ENCODE measurements at regions not wholly inside any gene's neighbourhood (a gene's known extent, or its start where the extent isn't known, plus 50 kb on each side); places are given as distances from the start of the nearest gene placed in this dataset.

DNA sequence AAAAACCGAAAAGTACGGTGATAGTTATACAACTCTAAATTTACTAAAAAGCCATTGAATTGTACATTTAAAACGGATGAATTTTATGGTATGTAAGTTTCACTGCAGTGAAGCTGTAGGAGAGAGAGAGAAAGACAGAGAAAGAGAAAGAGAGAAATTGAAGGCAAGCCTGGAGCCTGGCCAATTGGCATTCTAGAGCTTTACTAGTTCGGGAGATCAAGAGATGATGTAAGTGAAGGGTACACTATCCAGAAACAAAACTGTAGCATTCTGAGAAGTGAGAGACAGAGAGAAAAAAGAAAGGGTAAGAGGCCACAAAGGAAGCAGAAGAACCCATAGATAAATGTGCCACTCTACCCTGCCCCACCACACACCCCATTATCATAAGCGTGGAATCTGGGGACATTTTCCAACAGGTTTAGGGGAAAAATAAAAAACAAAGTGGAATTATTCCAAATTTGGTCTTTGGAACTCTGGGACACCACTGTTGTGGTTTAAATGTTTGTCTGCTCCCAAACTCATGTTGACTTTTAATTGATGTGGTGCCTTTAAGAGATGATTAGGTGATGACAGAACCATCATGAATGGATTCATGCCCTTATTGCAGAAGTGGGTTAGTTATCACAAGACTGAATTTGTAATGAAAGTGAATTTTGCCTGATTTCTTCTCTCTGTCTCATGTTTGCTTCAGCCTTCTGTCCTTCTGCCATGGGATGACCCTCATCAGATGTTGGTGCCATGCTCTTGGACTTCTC, 123.0 kb upstream of the PLS3 start:
- DNase-seq (ENCODE audit: low read depth, low spot score) (no peak), FAIRE-seq (no peak), ATAC-seq (no peak)
- 50% methylated on average over 5 of the region's 5 CpGs for WGBS (ENCODE audit: insufficient coverage, insufficient replicate concordance, low lambda C conversion rate, missing lambda C conversion rate)
- ChIA-PET RAD21 (ENCODE audit: unreplicated experiment) (no interaction called here), SMC1A (ENCODE audit: uncharacterized antibody, unreplicated experiment) (interaction anchor here (0.5 kb wide), 1 partner anchor 72 kb away, joined by 3 read pairs; no protein-coding TSS in a partner anchor), POLR2A (no interaction called here), CTCF (no interaction called here)
- Histone ChIP-seq H3K4me3 (no peak overlapping the region), H3K36me3 (ENCODE audit: control insufficient read depth in 2 of 2, insufficient read depth in 2 of 2, low read length in 1 of 2) (no peaks in the 10 kb centered on the region), H4K20me1 (ENCODE audit: control insufficient read depth, insufficient read depth) (no peaks in the 10 kb centered on the region), H3K27ac (ENCODE audit: control insufficient read depth, insufficient read depth) (no peak overlapping the region), H2AFZ (ENCODE audit: control insufficient read depth, low read depth, low read length) (no peak overlapping the region), H3K4me1 (ENCODE audit: control insufficient read depth, insufficient read depth, low read length) (no peaks in the 10 kb centered on the region), H3K9ac (ENCODE audit: control insufficient read depth, insufficient read depth, low read length) (no peak overlapping the region), H3K79me2 (ENCODE audit: control insufficient read depth, insufficient read depth, low read length) (no peaks in the 10 kb centered on the region), H3K4me2 (ENCODE audit: control insufficient read depth, insufficient read depth) (no peak overlapping the region), H3K27me3 (replicated peaks in 1 of 2; ENCODE audit: control insufficient read depth in 2 of 2, insufficient read depth in 2 of 2, low read length in 1 of 2) (no peaks in the 10 kb centered on the region), H3K9me3 (replicated peaks; ENCODE audit: control insufficient read depth, insufficient read depth, low read length) (no peaks in the 10 kb centered on the region)
- in situ Hi-C loops (cut with MboI), result no loop called here
- TF ChIP-seq CBFB (IDR thresholded peaks at IDR 0.05; ENCODE audit: low read depth) (no peak), RFX5 (IDR thresholded peaks at IDR 0.05; ENCODE audit: low read depth, low read length) (no peak)
- TF ChIP-seq, protein P1, sequence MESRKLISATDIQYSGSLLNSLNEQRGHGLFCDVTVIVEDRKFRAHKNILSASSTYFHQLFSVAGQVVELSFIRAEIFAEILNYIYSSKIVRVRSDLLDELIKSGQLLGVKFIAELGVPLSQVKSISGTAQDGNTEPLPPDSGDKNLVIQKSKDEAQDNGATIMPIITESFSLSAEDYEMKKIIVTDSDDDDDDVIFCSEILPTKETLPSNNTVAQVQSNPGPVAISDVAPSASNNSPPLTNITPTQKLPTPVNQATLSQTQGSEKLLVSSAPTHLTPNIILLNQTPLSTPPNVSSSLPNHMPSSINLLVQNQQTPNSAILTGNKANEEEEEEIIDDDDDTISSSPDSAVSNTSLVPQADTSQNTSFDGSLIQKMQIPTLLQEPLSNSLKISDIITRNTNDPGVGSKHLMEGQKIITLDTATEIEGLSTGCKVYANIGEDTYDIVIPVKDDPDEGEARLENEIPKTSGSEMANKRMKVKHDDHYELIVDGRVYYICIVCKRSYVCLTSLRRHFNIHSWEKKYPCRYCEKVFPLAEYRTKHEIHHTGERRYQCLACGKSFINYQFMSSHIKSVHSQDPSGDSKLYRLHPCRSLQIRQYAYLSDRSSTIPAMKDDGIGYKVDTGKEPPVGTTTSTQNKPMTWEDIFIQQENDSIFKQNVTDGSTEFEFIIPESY (IDR thresholded peaks at IDR 0.05), result no peak
- intact Hi-C loops (cut with micrococcal nuclease; ENCODE audit: unreplicated experiment), result no loop called here
- no TSS peak for BruUV-seq (replicated peaks)

DNA sequence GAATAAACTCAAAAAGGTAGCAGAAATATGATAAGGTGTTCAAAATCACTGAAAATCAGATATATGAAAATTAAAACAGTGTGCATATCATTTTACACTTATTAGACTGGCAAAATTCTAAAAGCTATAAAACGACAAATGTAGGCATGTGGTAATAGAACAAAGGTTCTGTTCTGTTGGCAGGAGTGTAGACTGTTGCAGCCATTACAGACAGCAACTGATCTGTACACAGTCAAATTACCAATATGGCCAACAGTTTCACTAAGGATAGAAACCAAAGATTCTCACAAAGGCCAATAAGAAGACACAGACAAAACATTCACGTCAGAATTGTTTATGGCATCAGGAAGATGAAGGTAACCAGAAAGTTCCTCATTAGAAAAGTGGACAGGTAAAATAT, 112.8 kb upstream of the PLS3 start:
- in situ Hi-C loops (cut with MboI), result no loop called here
- ChIA-PET RAD21 (ENCODE audit: unreplicated experiment) (no interaction called here), SMC1A (ENCODE audit: uncharacterized antibody, unreplicated experiment) (no interaction called here), CTCF (no interaction called here), POLR2A (no interaction called here)
- Histone ChIP-seq H3K9ac (ENCODE audit: control insufficient read depth, insufficient read depth, low read length) (no peak overlapping the region), H3K4me1 (ENCODE audit: control insufficient read depth, insufficient read depth, low read length) (no peaks in the 10 kb centered on the region), H3K27ac (ENCODE audit: control insufficient read depth, insufficient read depth) (no peak overlapping the region), H3K4me2 (ENCODE audit: control insufficient read depth, insufficient read depth) (no peak overlapping the region), H3K4me3 (no peak overlapping the region), H4K20me1 (ENCODE audit: control insufficient read depth, insufficient read depth) (no peaks in the 10 kb centered on the region), H2AFZ (ENCODE audit: control insufficient read depth, low read depth, low read length) (no peak overlapping the region), H3K79me2 (ENCODE audit: control insufficient read depth, insufficient read depth, low read length) (no peaks in the 10 kb centered on the region), H3K27me3 (replicated peaks in 1 of 2; ENCODE audit: control insufficient read depth in 2 of 2, insufficient read depth in 2 of 2, low read length in 1 of 2) (no peaks in the 10 kb centered on the region; a peak in 1 of 4 replicates), H3K36me3 (ENCODE audit: control insufficient read depth in 2 of 2, insufficient read depth in 2 of 2, low read length in 1 of 2) (no peaks in the 10 kb centered on the region), H3K9me3 (replicated peaks; ENCODE audit: control insufficient read depth, insufficient read depth, low read length) (no peaks in the 10 kb centered on the region)
- FAIRE-seq (no peak), ATAC-seq (no peak), DNase-seq (ENCODE audit: low read depth, low spot score) (no peak)
- intact Hi-C loops (cut with micrococcal nuclease; ENCODE audit: unreplicated experiment), result no loop called here
- 0% methylated on average over 2 of the region's 2 CpGs for WGBS (ENCODE audit: insufficient coverage, insufficient replicate concordance, low lambda C conversion rate, missing lambda C conversion rate)
- BruUV-seq (replicated peaks), result no TSS peak
- TF ChIP-seq GABPA (IDR thresholded peaks at IDR 0.05; ENCODE audit: low read depth) (no peak), PML (IDR thresholded peaks at IDR 0.05; ENCODE audit: low read length) (no peak), ZSCAN29 (IDR thresholded peaks at IDR 0.05) (no peak), MEF2A (IDR thresholded peaks at IDR 0.05; ENCODE audit: insufficient read depth, low read depth, low read length) (no peak), CBX5 (IDR thresholded peaks at IDR 0.05; ENCODE audit: low read depth) (no peak), FOXM1 (IDR thresholded peaks at IDR 0.05; ENCODE audit: low read depth, low read length) (no peak)
- TF ChIP-seq, protein P2, sequence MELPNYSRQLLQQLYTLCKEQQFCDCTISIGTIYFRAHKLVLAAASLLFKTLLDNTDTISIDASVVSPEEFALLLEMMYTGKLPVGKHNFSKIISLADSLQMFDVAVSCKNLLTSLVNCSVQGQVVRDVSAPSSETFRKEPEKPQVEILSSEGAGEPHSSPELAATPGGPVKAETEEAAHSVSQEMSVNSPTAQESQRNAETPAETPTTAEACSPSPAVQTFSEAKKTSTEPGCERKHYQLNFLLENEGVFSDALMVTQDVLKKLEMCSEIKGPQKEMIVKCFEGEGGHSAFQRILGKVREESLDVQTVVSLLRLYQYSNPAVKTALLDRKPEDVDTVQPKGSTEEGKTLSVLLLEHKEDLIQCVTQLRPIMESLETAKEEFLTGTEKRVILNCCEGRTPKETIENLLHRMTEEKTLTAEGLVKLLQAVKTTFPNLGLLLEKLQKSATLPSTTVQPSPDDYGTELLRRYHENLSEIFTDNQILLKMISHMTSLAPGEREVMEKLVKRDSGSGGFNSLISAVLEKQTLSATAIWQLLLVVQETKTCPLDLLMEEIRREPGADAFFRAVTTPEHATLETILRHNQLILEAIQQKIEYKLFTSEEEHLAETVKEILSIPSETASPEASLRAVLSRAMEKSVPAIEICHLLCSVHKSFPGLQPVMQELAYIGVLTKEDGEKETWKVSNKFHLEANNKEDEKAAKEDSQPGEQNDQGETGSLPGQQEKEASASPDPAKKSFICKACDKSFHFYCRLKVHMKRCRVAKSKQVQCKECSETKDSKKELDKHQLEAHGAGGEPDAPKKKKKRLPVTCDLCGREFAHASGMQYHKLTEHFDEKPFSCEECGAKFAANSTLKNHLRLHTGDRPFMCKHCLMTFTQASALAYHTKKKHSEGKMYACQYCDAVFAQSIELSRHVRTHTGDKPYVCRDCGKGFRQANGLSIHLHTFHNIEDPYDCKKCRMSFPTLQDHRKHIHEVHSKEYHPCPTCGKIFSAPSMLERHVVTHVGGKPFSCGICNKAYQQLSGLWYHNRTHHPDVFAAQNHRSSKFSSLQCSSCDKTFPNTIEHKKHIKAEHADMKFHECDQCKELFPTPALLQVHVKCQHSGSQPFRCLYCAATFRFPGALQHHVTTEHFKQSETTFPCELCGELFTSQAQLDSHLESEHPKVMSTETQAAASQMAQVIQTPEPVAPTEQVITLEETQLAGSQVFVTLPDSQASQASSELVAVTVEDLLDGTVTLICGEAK (IDR thresholded peaks at IDR 0.05; ENCODE audit: borderline replicate concordance), result no peak
- TF ChIP-seq, protein P3, sequence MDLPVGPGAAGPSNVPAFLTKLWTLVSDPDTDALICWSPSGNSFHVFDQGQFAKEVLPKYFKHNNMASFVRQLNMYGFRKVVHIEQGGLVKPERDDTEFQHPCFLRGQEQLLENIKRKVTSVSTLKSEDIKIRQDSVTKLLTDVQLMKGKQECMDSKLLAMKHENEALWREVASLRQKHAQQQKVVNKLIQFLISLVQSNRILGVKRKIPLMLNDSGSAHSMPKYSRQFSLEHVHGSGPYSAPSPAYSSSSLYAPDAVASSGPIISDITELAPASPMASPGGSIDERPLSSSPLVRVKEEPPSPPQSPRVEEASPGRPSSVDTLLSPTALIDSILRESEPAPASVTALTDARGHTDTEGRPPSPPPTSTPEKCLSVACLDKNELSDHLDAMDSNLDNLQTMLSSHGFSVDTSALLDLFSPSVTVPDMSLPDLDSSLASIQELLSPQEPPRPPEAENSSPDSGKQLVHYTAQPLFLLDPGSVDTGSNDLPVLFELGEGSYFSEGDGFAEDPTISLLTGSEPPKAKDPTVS (IDR thresholded peaks at IDR 0.05; ENCODE audit: low read depth, low read length), result no peak
